Naive thymus-derived CD4-positive, alpha-beta T cell (primary cell): ENCODE measurements at regions not wholly inside any gene's neighbourhood (a gene's known extent, or its start where the extent isn't known, plus 50 kb on each side); places are given as distances from the start of the nearest gene placed in this dataset.

Source experiments
- ATAC-seq: fragments of 150-1000 bp; cut with Tn5 transposase; 2 replicates; pipeline ENCODE4 v1.10.0; 2021; ENCODE audit warnings: mild to moderate bottlenecking, moderate library complexity
- CTCF ChIA-PET: fragments of 350-600 bp; sonication (Branson Sonifier 250); formaldehyde crosslinking; loops from one replicate; lab custom pipeline; 2021; ENCODE audit warnings: antibody characterized with exemption; lab: Charles Lee
- POLR2A ChIA-PET: fragments of 350-600 bp; sonication (Branson Sonifier 250); formaldehyde crosslinking; loops from one replicate; lab custom pipeline; 2021; ENCODE audit warnings: antibody characterized with exemption, inconsistent platforms; lab: Charles Lee
- DNase-seq, 9 donors: peaks; one replicate each; pipeline versions ENCODE4 v3.0.0 to v3.0.0-alpha.2; 2020 to 2022; ENCODE audit warnings: mixed read lengths in 1 of 9
- H3K27ac ChIP-seq: one replicate; pipeline ENCODE4 v1.7.0; 2013; ENCODE audit warnings: mild to moderate bottlenecking, low read depth, low read length, moderate library complexity
- H3K27me3 ChIP-seq, 2 donors: one replicate each; pipeline ENCODE4 v1.7.0; 2013; ENCODE audit warnings: low read length in 2 of 2, mild to moderate bottlenecking in 2 of 2, moderate library complexity in 2 of 2; ENCODE audit not compliant: control insufficient read depth in 2 of 2, insufficient read depth in 2 of 2
- H3K36me3 ChIP-seq, 3 experiments: 1 replicate in 2 of 3; 2 replicates in 1 of 3; pipeline ENCODE4 v1.7.0; 2013; ENCODE audit warnings: low read length in 3 of 3, mild to moderate bottlenecking in 3 of 3, moderate library complexity in 1 of 3; ENCODE audit not compliant: insufficient read depth in 3 of 3, control insufficient read depth in 2 of 3
- H3K4me1 ChIP-seq, 2 donors: one replicate each; pipeline ENCODE4 v1.7.0; 2013; ENCODE audit warnings: low read length in 2 of 2, mild to moderate bottlenecking in 2 of 2, moderate library complexity in 1 of 2; ENCODE audit not compliant: control insufficient read depth in 2 of 2, insufficient read depth in 2 of 2
- H3K4me3 ChIP-seq: 2 replicates; pipeline ENCODE4 v1.7.0; 2013; ENCODE audit warnings: mild to moderate bottlenecking, low read length
- H3K9me3 ChIP-seq, 3 experiments: 1 replicate in 2 of 3; 2 replicates in 1 of 3; pipeline ENCODE4 v1.7.0; 2013; ENCODE audit warnings: low read length in 3 of 3; ENCODE audit not compliant: control insufficient read depth in 2 of 3
- H3K27ac Mint-ChIP-seq, 9 donors: one replicate each; pipeline ENCODE4 v1.8.0; 2020 to 2022; ENCODE audit warnings: mixed read lengths in 9 of 9, mild to moderate bottlenecking in 8 of 9, moderate library complexity in 5 of 9, inconsistent platforms in 2 of 9
- H3K27me3 Mint-ChIP-seq, 5 donors: one replicate each; pipeline ENCODE4 v1.8.0; 2021 to 2022; ENCODE audit warnings: mixed read lengths in 5 of 5, mild to moderate bottlenecking in 1 of 5
- H3K36me3 Mint-ChIP-seq, 5 donors: one replicate each; pipeline ENCODE4 v1.8.0; 2020 to 2022; ENCODE audit warnings: mixed read lengths in 5 of 5, mild to moderate bottlenecking in 3 of 5, inconsistent platforms in 1 of 5
- H3K4me1 Mint-ChIP-seq, 7 donors: one replicate each; pipeline ENCODE4 v1.8.0; 2020 to 2022; ENCODE audit warnings: mixed read lengths in 7 of 7, mild to moderate bottlenecking in 3 of 7, inconsistent platforms in 1 of 7
- H3K4me3 Mint-ChIP-seq, 10 donors: one replicate each; pipeline ENCODE4 v1.8.0; 2020 to 2022; ENCODE audit warnings: mild to moderate bottlenecking in 10 of 10, mixed read lengths in 10 of 10, moderate library complexity in 6 of 10, inconsistent platforms in 2 of 10
- H3K9me3 Mint-ChIP-seq, 11 donors: one replicate each; pipeline ENCODE4 v1.8.0; 2020 to 2022; ENCODE audit warnings: mixed read lengths in 11 of 11, mild to moderate bottlenecking in 4 of 11, inconsistent platforms in 1 of 11, moderate library complexity in 1 of 11
- intact Hi-C, 2 donors: fragments of 100-400 bp; cut with micrococcal nuclease; formaldehyde crosslinking; loops; one replicate each; pipeline ENCODE4 v1.15.1; 2023

DNA sequence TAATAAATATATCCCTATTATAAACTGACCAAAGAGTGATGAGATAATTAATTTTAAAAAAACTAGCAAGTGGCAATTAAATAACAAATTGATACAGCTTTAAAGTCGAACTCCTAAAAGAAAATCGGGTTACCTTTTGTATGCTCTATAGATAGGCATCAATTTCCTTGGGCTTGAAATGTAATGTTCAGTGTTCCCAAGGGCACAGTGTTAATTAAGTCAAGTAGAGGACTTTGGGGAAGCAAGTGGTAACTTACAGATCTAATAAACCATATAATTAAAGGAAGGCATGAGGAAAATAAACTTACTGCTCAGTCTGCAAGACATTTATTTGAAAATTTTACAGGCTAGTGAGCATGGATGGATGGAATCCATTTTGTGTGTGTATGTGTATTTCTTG is 220.9 kb downstream of the FSCB start:
- intact Hi-C loops = no loop called here
- DNase-seq (no peak), ATAC-seq (no peak)
- H3K9me3 ChIP-seq = no peaks in the 10 kb centered on the region
- H3K4me3 ChIP-seq = no peak overlapping the region
- no peaks in the 10 kb centered on the region for H3K36me3 ChIP-seq
- no peaks in the 10 kb centered on the region for H3K4me1 ChIP-seq
- no peaks in the 10 kb centered on the region for H3K4me1 Mint-ChIP-seq
- ChIA-PET CTCF (no interaction called here), POLR2A (no interaction called here)
- no peak overlapping the region for H3K4me3 Mint-ChIP-seq
- no peaks in the 10 kb centered on the region for H3K27me3 ChIP-seq
- no peaks in the 10 kb centered on the region for H3K27me3 Mint-ChIP-seq
- peaks cover 0 to 4% (median 0%) of the 10 kb centered on the region in 11 donors for H3K9me3 Mint-ChIP-seq
- H3K27ac Mint-ChIP-seq = no peak overlapping the region
- H3K27ac ChIP-seq = no peak overlapping the region
- H3K36me3 Mint-ChIP-seq = no peaks in the 10 kb centered on the region

DNA sequence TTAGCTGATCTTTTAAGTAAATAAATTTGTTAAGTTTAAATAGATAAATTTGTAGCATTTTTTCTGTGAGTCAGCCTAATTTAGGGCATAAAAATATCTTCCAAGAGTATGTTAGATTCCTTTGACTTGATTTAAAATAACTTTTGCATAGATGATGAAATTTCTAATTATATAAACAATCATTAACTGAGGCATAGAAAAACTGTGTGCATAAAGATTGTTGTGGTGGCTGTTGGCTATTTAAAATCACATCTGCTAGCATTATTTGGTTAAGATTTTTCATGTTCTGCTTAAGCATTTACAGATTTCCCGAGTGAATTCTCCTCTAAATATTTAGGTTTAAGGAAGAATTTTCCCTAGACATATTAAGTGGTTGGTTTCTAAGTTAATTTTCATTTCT is 223.2 kb downstream of the FSCB start:
- Mint-ChIP-seq H3K36me3 (no peaks in the 10 kb centered on the region), H3K27ac (no peak overlapping the region), H3K4me1 (no peaks in the 10 kb centered on the region), H3K27me3 (no peaks in the 10 kb centered on the region), H3K9me3 (peaks cover 0 to 4% (median 0%) of the 10 kb centered on the region in 11 donors), H3K4me3 (no peak overlapping the region)
- CTCF ChIA-PET = no interaction called here
- POLR2A ChIA-PET = no interaction called here
- ATAC-seq = no peak
- intact Hi-C loops = no loop called here
- Histone ChIP-seq H3K27ac (no peak overlapping the region), H3K36me3 (no peaks in the 10 kb centered on the region), H3K9me3 (no peaks in the 10 kb centered on the region), H3K4me3 (no peak overlapping the region), H3K4me1 (no peaks in the 10 kb centered on the region), H3K27me3 (no peaks in the 10 kb centered on the region)
- DNase-seq = no peak

DNA sequence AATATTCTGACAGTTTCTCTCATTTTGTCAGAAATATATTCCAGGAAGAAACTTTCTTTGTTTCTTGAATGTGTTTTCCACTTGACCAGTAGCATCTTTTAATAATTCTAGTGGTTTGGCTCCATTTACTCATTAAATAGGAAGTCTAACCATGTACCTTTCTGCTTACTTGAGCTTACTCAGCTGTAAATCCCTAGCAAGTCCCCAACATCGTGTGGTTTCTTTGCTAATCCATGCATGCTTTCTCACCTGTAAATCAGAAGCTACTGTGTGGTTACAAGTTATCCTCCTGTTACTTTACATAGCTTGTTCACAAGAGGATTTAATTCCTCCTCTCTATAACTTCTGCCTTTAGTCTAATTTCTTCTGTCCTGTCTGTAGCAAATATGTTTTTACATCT is 227.7 kb downstream of the FSCB start:
- Mint-ChIP-seq H3K36me3 (no peaks in the 10 kb centered on the region), H3K9me3 (peaks cover 0 to 4% (median 0%) of the 10 kb centered on the region in 11 donors), H3K27me3 (no peaks in the 10 kb centered on the region), H3K27ac (peak overlapping the region in 1 of 9 donors; percentile 60), H3K4me1 (no peaks in the 10 kb centered on the region), H3K4me3 (no peak overlapping the region)
- ATAC-seq (no peak), DNase-seq (no peak)
- no peaks in the 10 kb centered on the region for H3K27me3 ChIP-seq
- intact Hi-C loops = no loop called here
- CTCF ChIA-PET = no interaction called here
- H3K9me3 ChIP-seq = no peaks in the 10 kb centered on the region
- H3K36me3 ChIP-seq = no peaks in the 10 kb centered on the region
- H3K4me3 ChIP-seq = no peak overlapping the region
- no peak overlapping the region for H3K27ac ChIP-seq
- POLR2A ChIA-PET = no interaction called here
- H3K4me1 ChIP-seq = no peaks in the 10 kb centered on the region

DNA sequence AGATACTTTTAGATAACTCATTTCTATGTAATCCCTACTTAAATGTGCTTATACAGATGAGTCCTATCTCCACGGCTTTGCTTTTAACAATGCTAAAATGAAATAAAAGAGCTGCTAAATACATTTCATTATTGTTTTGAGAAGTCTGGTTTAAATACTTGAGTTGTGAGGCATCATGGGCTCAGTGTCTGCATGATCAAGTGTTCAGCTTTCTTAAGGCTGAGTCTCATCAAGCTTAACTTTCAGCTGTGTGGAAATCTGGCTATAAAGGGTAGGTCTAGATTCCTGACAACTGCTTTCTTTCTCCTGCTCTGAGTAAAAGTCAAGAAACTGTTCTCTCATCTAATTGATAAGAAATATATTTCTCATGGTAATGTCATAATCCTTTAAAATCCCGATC is 235.4 kb downstream of the FSCB start:
- Histone ChIP-seq H3K27ac (no peak overlapping the region), H3K36me3 (no peaks in the 10 kb centered on the region), H3K9me3 (no peaks in the 10 kb centered on the region), H3K4me3 (no peak overlapping the region), H3K27me3 (no peaks in the 10 kb centered on the region), H3K4me1 (no peaks in the 10 kb centered on the region)
- ChIA-PET CTCF (no interaction called here), POLR2A (no interaction called here)
- ATAC-seq (no peak), DNase-seq (no peak)
- H3K4me3 Mint-ChIP-seq = no peak overlapping the region
- no peaks in the 10 kb centered on the region for H3K27me3 Mint-ChIP-seq
- no peak overlapping the region for H3K27ac Mint-ChIP-seq
- intact Hi-C loops = no loop called here
- H3K9me3 Mint-ChIP-seq = peaks cover 2 to 19% (median 6%) of the 10 kb centered on the region in 11 donors
- H3K36me3 Mint-ChIP-seq = no peaks in the 10 kb centered on the region
- no peaks in the 10 kb centered on the region for H3K4me1 Mint-ChIP-seq

DNA sequence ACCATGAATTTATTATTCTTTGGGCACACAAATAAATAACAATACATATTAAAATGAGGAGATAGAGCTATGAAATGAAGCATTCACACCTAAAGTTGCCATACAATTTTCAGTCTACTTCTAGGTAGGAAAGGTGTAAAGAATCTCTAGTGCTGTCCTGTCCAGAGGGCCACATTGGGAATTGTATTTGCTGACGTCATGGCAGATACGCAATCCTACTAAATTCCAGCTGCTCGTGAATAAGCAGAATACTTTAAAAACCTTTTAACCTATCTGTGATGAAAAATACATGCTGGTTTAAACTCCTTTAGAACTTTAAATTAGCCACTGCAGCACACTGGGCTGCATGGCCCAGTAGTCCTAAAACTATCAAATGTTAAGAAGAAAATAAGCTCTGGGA is 236.1 kb downstream of the FSCB start:
- no peak overlapping the region for H3K4me3 Mint-ChIP-seq
- H3K36me3 Mint-ChIP-seq = no peaks in the 10 kb centered on the region
- POLR2A ChIA-PET = no interaction called here
- H3K27me3 Mint-ChIP-seq = no peaks in the 10 kb centered on the region
- Histone ChIP-seq H3K27ac (no peak overlapping the region), H3K27me3 (no peaks in the 10 kb centered on the region), H3K36me3 (no peaks in the 10 kb centered on the region), H3K9me3 (no peaks in the 10 kb centered on the region), H3K4me3 (no peak overlapping the region), H3K4me1 (no peaks in the 10 kb centered on the region)
- no peak for DNase-seq
- CTCF ChIA-PET = no interaction called here
- intact Hi-C loops = no loop called here
- ATAC-seq = no peak
- peaks cover 2 to 21% (median 9%) of the 10 kb centered on the region in 11 donors for H3K9me3 Mint-ChIP-seq
- no peak overlapping the region for H3K27ac Mint-ChIP-seq
- peaks cover 0 to 1% (median 0%) of the 10 kb centered on the region in 7 donors for H3K4me1 Mint-ChIP-seq

DNA sequence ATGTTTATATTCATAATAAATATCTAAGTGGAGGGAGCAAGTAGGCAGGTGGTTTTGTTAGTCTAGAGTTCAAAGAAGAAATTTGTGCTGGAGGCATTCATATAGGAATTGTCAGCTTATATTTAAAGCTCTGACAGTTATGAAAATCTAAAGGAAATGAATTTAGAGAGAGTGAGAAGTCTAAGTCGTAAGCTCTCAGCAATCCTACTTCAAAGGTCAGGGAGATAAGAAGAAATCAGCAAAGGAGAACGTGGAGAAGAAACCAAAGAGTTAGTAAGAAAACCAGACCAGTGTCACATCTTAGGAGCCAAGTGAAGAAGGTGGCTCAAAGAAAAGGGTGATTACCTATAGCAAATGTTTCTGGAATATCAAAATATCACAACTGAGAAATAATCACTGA is 241.8 kb downstream of the FSCB start:
- ATAC-seq = no peak
- no peak for DNase-seq
- peaks cover 0 to 7% (median 0%) of the 10 kb centered on the region in 3 experiments for H3K9me3 ChIP-seq
- intact Hi-C loops = no loop called here
- no peaks in the 10 kb centered on the region for H3K36me3 ChIP-seq
- peaks cover 0 to 1% (median 0%) of the 10 kb centered on the region in 7 donors for H3K4me1 Mint-ChIP-seq
- H3K4me1 ChIP-seq = no peaks in the 10 kb centered on the region
- H3K27me3 Mint-ChIP-seq = no peaks in the 10 kb centered on the region
- no peak overlapping the region for H3K4me3 Mint-ChIP-seq
- no peak overlapping the region for H3K27ac ChIP-seq
- no peaks in the 10 kb centered on the region for H3K27me3 ChIP-seq
- no peak overlapping the region for H3K27ac Mint-ChIP-seq
- ChIA-PET CTCF (no interaction called here), POLR2A (no interaction called here)
- peaks cover 4 to 47% (median 27%) of the 10 kb centered on the region in 11 donors for H3K9me3 Mint-ChIP-seq
- H3K4me3 ChIP-seq = no peak overlapping the region
- H3K36me3 Mint-ChIP-seq = no peaks in the 10 kb centered on the region

DNA sequence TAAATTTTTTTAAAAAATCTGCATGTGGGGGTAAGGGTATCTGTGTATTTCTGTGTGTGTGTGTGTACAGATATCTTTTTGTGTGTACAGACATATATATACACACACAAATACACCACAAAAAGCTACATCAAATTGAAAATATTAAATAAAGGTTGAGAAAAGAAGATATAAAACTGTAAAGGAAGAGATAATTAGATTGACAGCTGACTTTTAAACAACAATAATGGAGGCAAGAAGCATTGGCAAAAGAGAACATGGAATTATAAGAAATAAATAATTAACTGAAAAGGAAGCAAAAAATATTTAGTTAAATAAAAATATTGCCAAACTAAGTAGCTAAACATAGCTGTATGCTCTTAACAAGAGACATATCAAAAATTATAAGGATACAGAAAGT is 291.4 kb downstream of the FSCB start:
- Histone ChIP-seq H3K4me3 (no peak overlapping the region), H3K4me1 (no peaks in the 10 kb centered on the region), H3K27ac (no peak overlapping the region), H3K9me3 (no peaks in the 10 kb centered on the region), H3K36me3 (no peaks in the 10 kb centered on the region), H3K27me3 (no peaks in the 10 kb centered on the region)
- ATAC-seq (no peak), DNase-seq (no peak)
- CTCF ChIA-PET = no interaction called here
- H3K27me3 Mint-ChIP-seq = no peaks in the 10 kb centered on the region
- no peak overlapping the region for H3K27ac Mint-ChIP-seq
- H3K9me3 Mint-ChIP-seq = peaks cover 0 to 30% (median 12%) of the 10 kb centered on the region in 11 donors
- H3K36me3 Mint-ChIP-seq = no peaks in the 10 kb centered on the region
- intact Hi-C loops = no loop called here
- H3K4me3 Mint-ChIP-seq = no peak overlapping the region
- POLR2A ChIA-PET = no interaction called here
- no peaks in the 10 kb centered on the region for H3K4me1 Mint-ChIP-seq
